Sigmoid colon (tissue), 6 donors: ENCODE measurements at regions not wholly inside any gene's neighbourhood (a gene's known extent, or its start where the extent isn't known, plus 50 kb on each side); places are given as distances from the start of the nearest gene placed in this dataset.

Experiments
- DNase-seq: peaks from one replicate; pipeline ENCODE4 v3.0.0-alpha.2; 2019
- H3K27ac ChIP-seq, 4 donors: fragments of 200-600 bp; sonication (generic); one replicate each; pipeline ENCODE4 v1.5.1; 2016 to 2019; ENCODE audit warnings: mild to moderate bottlenecking in 1 of 4
- H3K27me3 ChIP-seq, 3 donors: fragments of 200-600 bp; sonication (generic); one replicate each; pipeline ENCODE4 v1.5.1; 2019; ENCODE audit warnings: mild to moderate bottlenecking in 1 of 3
- H3K36me3 ChIP-seq, 4 donors: fragments of 200-600 bp; sonication (generic); one replicate each; pipeline ENCODE4 v1.5.1; 2016 to 2019
- H3K4me1 ChIP-seq, 4 donors: fragments of 200-600 bp; sonication (generic); one replicate each; pipeline ENCODE4 v1.5.1; 2017 to 2019
- H3K4me3 ChIP-seq, 4 donors: fragments of 200-600 bp; sonication (generic); one replicate each; pipeline ENCODE4 v1.5.1; 2017 to 2019; ENCODE audit warnings: mild to moderate bottlenecking in 2 of 4, moderate library complexity in 1 of 4
- H3K9me3 ChIP-seq, 4 donors: fragments of 200-600 bp in 3 of 4; sonication (generic) in 3 of 4; one replicate each; pipeline versions ENCODE4 v1.5.1 to v1.6.1; 2013 to 2019
- CTCF ChIP-seq, 4 experiments: fragments of 450-650 bp in 3 of 4; fragments of 200-600 bp in 1 of 4; IDR thresholded peaks; one replicate each; pipeline ENCODE4 v1.5.1; 2016 to 2019; ENCODE audit warnings: antibody characterized with exemption in 4 of 4, mild to moderate bottlenecking in 3 of 4, moderate library complexity in 2 of 4
- EP300 ChIP-seq, 4 donors: sonication (generic); formaldehyde crosslinking; IDR thresholded peaks; one replicate each; pipeline ENCODE4 v1.6.1; 2017; ENCODE audit warnings: antibody characterized with exemption in 4 of 4
- POLR2A ChIP-seq, 2 donors: fragments of 450-650 bp; IDR thresholded peaks; one replicate each; pipeline ENCODE4 v1.6.1; 2016; ENCODE audit warnings: antibody characterized with exemption in 2 of 2, mild to moderate bottlenecking in 2 of 2, moderate library complexity in 2 of 2
- POLR2AphosphoS5 ChIP-seq, 4 donors: sonication (generic); formaldehyde crosslinking; IDR thresholded peaks; one replicate each; pipeline ENCODE4 v1.6.1; 2017; ENCODE audit warnings: antibody characterized with exemption in 4 of 4
- WGBS, 2 donors: extraction: QIAGEN DNeasy Blood & Tissue Kit; methylation state at CpG; one replicate each; pipeline ENCODE4 v1.1.7; 2013; 5-methylcytosine and 5-hydroxymethylcytosine counted together
- intact Hi-C: fragments of 100-400 bp; cut with DNase I; formaldehyde crosslinking; loops from one replicate; pipeline ENCODE4 v1.15.1; 2023
- donor health status: healthy with polysubstance abuse.
- donor health status: healthy.

GRCh38 chr3:74332165-74332564, 282.3 kb downstream of the CNTN3 start:
- H3K9me3 ChIP-seq, result no peaks in the 10 kb centered on the region
- 88 to 90% methylated on average over 2 of the region's 2 CpGs for WGBS, 2 donors
- H3K36me3 ChIP-seq, result no peaks in the 10 kb centered on the region
- no peak overlapping the region for H3K4me3 ChIP-seq
- TF ChIP-seq POLR2A (IDR thresholded peaks at IDR 0.05) (no peak), CTCF (IDR thresholded peaks at IDR 0.05) (no peak), POLR2AphosphoS5 (IDR thresholded peaks at IDR 0.05) (no peak), EP300 (IDR thresholded peaks at IDR 0.05) (no peak)
- no peaks in the 10 kb centered on the region for H3K4me1 ChIP-seq
- H3K27me3 ChIP-seq, result no peaks in the 10 kb centered on the region
- DNase-seq, result no peak
- no peak overlapping the region for H3K27ac ChIP-seq
- intact Hi-C loops, result no loop called here

GRCh38 chr3:74331711-74332110, 282.7 kb downstream of the CNTN3 start:
- no peak for DNase-seq
- H3K36me3 ChIP-seq, result no peaks in the 10 kb centered on the region
- no peaks in the 10 kb centered on the region for H3K4me1 ChIP-seq
- TF ChIP-seq POLR2AphosphoS5 (IDR thresholded peaks at IDR 0.05) (no peak), POLR2A (IDR thresholded peaks at IDR 0.05) (no peak), CTCF (IDR thresholded peaks at IDR 0.05) (no peak), EP300 (IDR thresholded peaks at IDR 0.05) (no peak)
- 90 to 94% methylated on average over 2 of the region's 2 CpGs for WGBS, 2 donors
- H3K27me3 ChIP-seq, result no peaks in the 10 kb centered on the region
- intact Hi-C loops, result no loop called here
- H3K9me3 ChIP-seq, result no peaks in the 10 kb centered on the region
- H3K4me3 ChIP-seq, result no peak overlapping the region
- no peak overlapping the region for H3K27ac ChIP-seq

GRCh38 chr3:74329096-74329495, 285.4 kb downstream of the CNTN3 start:
- no peaks in the 10 kb centered on the region for H3K9me3 ChIP-seq
- H3K4me1 ChIP-seq, result no peaks in the 10 kb centered on the region
- DNase-seq, result no peak
- no peak overlapping the region for H3K4me3 ChIP-seq
- no peaks in the 10 kb centered on the region for H3K36me3 ChIP-seq
- H3K27ac ChIP-seq, result no peak overlapping the region
- TF ChIP-seq POLR2A (IDR thresholded peaks at IDR 0.05) (no peak), CTCF (IDR thresholded peaks at IDR 0.05) (no peak), EP300 (IDR thresholded peaks at IDR 0.05) (no peak), POLR2AphosphoS5 (IDR thresholded peaks at IDR 0.05) (no peak)
- no peaks in the 10 kb centered on the region for H3K27me3 ChIP-seq
- intact Hi-C loops, result no loop called here

GRCh38 chr3:74328435-74328834, 286.0 kb downstream of the CNTN3 start:
- H3K4me3 ChIP-seq, result no peak overlapping the region
- WGBS, 2 donors, result 89 to 90% methylated on average over 2 of the region's 2 CpGs

More at GRCh38 chr3:74328435-74328834, 286.0 kb downstream of the CNTN3 start:
- intact Hi-C loops, result no loop called here
- no peaks in the 10 kb centered on the region for H3K9me3 ChIP-seq
- TF ChIP-seq EP300 (IDR thresholded peaks at IDR 0.05) (no peak), POLR2A (IDR thresholded peaks at IDR 0.05) (no peak), POLR2AphosphoS5 (IDR thresholded peaks at IDR 0.05) (no peak), CTCF (IDR thresholded peaks at IDR 0.05) (no peak)
- DNase-seq, result no peak
- H3K36me3 ChIP-seq, result no peaks in the 10 kb centered on the region
- H3K27ac ChIP-seq, result no peak overlapping the region
- H3K27me3 ChIP-seq, result no peaks in the 10 kb centered on the region
- no peaks in the 10 kb centered on the region for H3K4me1 ChIP-seq
